ENCODE measurements at regions not wholly inside any gene's neighbourhood (a gene's known extent, or its start where the extent isn't known, plus 50 kb on each side); places are given as distances from the start of the nearest gene placed in this dataset.
"Not testable (repeated sequence)": the region's sequence is repeated elsewhere in the genome, so short reads cannot be mapped to it uniquely, and the experiment has no call there.

GRCh38 chr10:130516141-130516735 lies 380.0 kb downstream of the GLRX3 start:
- Histone ChIP-seq H3K4me1 (no peaks in the 10 kb centered on the region), H3K9me3 (no peaks in the 10 kb centered on the region), H3K4me3 (no peak overlapping the region), H3K36me3 (no peaks in the 10 kb centered on the region), H3K27ac (no peak overlapping the region), H3K27me3 (no peaks in the 10 kb centered on the region), H3K9ac (ENCODE audit: low read depth in 2 of 2, low read length in 2 of 2) (no peak overlapping the region)
- no peak for TF ChIP-seq CTCF (IDR thresholded peaks at IDR 0.05)
- DNase-seq = no peak
- intact Hi-C loops (cut with DNase I) = no loop called here

- H3K4me3 ChIP-seq; DNase-seq; H3K36me3 ChIP-seq; H3K27me3 ChIP-seq; H3K9ac ChIP-seq (ENCODE audit: low read depth in 2 of 2, low read length in 2 of 2); H3K9me3 ChIP-seq; H3K4me1 ChIP-seq; H3K27ac ChIP-seq; intact Hi-C loops (cut with DNase I): not testable (repeated sequence)
These were observed 382.7 kb downstream of the GLRX3 start for GRCh38 chr10:130518921-130519320.

GRCh38 chr10:130519791-130520190 lies 383.6 kb downstream of the GLRX3 start:
- no peak for TF ChIP-seq CTCF (IDR thresholded peaks at IDR 0.05)
- no peak overlapping the region for H3K9ac ChIP-seq (ENCODE audit: low read depth in 2 of 2, low read length in 2 of 2)
- no peak for DNase-seq
- no peaks in the 10 kb centered on the region for H3K4me1 ChIP-seq
- intact Hi-C loops (cut with DNase I) = no loop called here
- no peaks in the 10 kb centered on the region for H3K27me3 ChIP-seq
- H3K9me3 ChIP-seq = no peaks in the 10 kb centered on the region
- no peaks in the 10 kb centered on the region for H3K36me3 ChIP-seq
- H3K27ac ChIP-seq = no peak overlapping the region
- H3K4me3 ChIP-seq = no peak overlapping the region

GRCh38 chr10:130531312-130531711 lies 395.1 kb downstream of the GLRX3 start:
- H3K9ac ChIP-seq (ENCODE audit: low read depth in 2 of 2, low read length in 2 of 2) = no peak overlapping the region
- H3K4me1 ChIP-seq = no peaks in the 10 kb centered on the region
- intact Hi-C loops (cut with DNase I) = no loop called here
- no peaks in the 10 kb centered on the region for H3K27me3 ChIP-seq
- H3K27ac ChIP-seq = no peak overlapping the region
- H3K36me3 ChIP-seq = no peaks in the 10 kb centered on the region
- no peaks in the 10 kb centered on the region for H3K9me3 ChIP-seq
- TF ChIP-seq CTCF (IDR thresholded peaks at IDR 0.05) = no peak
- H3K4me3 ChIP-seq = no peak overlapping the region
- no peak for DNase-seq

GRCh38 chr10:130541090-130541489 lies 404.9 kb downstream of the GLRX3 start:
- no peaks in the 10 kb centered on the region for H3K36me3 ChIP-seq
- no peak for DNase-seq
- H3K4me1 ChIP-seq = no peaks in the 10 kb centered on the region
- H3K27ac ChIP-seq = no peak overlapping the region
- no peak overlapping the region for H3K4me3 ChIP-seq
- no peak overlapping the region for H3K9ac ChIP-seq (ENCODE audit: low read depth in 2 of 2, low read length in 2 of 2)
- TF ChIP-seq CTCF (IDR thresholded peaks at IDR 0.05) = no peak
- no peaks in the 10 kb centered on the region for H3K27me3 ChIP-seq
- no peaks in the 10 kb centered on the region for H3K9me3 ChIP-seq
- intact Hi-C loops (cut with DNase I) = no loop called here

- H3K36me3 ChIP-seq = no peaks in the 10 kb centered on the region
- no peaks in the 10 kb centered on the region for H3K9me3 ChIP-seq
- H3K4me1 ChIP-seq = no peaks in the 10 kb centered on the region
- DNase-seq = no peak
- no peak overlapping the region for H3K4me3 ChIP-seq
- intact Hi-C loops (cut with DNase I) = no loop called here
- no peak for TF ChIP-seq CTCF (IDR thresholded peaks at IDR 0.05)
- H3K27ac ChIP-seq = no peak overlapping the region
- H3K27me3 ChIP-seq = no peaks in the 10 kb centered on the region
- H3K9ac ChIP-seq (ENCODE audit: low read depth in 2 of 2, low read length in 2 of 2) = no peak overlapping the region
These were observed 406.6 kb downstream of the GLRX3 start for GRCh38 chr10:130542761-130543160.
